ENCODE measurements at regions not wholly inside any gene's neighbourhood (a gene's known extent, or its start where the extent isn't known, plus 50 kb on each side); places are given as distances from the start of the nearest gene placed in this dataset.
"Not testable (repeated sequence)": the region's sequence is repeated elsewhere in the genome, so short reads cannot be mapped to it uniquely, and the experiment has no call there.

DNA sequence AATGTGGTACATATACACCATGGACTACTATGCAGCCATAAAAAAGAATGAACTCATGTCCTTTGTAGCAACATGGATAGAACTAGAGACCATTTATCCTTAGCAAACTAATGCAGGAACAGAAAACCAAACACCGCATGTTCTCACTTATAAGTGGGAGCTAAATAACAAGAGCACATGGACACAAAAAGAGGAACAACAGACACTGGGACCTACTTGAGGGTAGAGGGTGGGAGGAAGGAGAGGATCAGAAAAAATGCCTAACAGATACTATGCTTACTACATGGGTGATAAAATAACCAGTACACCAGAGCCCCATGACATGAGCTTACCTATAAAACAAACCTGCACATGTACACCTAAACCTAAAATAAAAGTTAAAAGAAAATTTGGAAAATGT is 82.0 kb upstream of the ADRB2 start:
- DNase-seq, result not testable (repeated sequence)

DNA sequence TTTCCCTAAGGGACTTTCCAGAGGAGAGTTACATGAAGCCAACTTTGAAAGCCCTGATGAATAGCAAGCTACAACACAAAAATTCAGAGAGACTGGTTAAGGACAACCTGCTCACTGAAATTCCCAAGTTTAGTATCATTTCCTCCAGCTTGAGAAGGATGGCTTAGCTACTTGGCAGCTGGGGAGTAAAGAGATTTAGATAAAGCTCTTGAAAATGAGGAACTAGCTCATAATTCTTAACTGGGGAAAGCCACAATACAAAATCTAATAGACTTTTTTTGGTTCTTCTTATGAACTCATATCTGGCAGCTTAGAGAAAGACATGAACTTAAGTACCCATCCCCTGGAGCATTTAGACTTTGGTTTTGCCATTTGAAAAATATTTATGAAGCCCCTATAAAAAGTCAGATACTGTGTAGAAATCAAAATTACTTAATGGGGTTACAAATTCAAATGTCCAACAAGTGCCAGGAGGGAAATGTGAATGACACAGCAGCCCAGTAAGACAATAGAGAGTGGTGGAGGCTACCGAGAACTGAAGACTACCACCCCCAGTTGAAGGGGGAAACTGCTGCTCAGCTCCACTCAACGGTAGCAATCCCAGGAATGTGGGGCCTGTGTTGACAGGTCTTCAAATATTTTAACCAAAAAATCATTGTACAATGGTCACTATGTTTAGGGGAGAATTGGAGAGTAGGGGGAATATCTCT is 79.4 kb upstream of the ADRB2 start:
- DNase-seq, result no peak

DNA sequence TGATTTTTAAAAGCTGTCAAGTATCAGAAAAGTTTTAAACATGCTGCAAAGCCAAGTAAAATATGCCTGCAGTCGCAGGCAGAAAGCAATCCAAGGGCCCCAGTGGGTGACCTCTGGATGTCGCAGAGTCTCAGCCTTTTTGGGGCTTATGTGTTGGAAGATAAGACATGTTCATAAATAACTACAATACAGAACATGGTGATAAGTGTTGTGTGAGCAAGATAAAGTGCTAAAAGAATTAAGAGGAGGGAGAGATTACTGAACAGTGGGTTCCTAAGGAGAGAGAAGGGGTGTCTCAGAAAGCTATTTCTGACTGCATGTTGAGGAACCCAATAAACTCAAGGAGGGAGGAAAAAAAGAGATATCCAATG is 78.9 kb upstream of the ADRB2 start:
- no peak for DNase-seq

DNA sequence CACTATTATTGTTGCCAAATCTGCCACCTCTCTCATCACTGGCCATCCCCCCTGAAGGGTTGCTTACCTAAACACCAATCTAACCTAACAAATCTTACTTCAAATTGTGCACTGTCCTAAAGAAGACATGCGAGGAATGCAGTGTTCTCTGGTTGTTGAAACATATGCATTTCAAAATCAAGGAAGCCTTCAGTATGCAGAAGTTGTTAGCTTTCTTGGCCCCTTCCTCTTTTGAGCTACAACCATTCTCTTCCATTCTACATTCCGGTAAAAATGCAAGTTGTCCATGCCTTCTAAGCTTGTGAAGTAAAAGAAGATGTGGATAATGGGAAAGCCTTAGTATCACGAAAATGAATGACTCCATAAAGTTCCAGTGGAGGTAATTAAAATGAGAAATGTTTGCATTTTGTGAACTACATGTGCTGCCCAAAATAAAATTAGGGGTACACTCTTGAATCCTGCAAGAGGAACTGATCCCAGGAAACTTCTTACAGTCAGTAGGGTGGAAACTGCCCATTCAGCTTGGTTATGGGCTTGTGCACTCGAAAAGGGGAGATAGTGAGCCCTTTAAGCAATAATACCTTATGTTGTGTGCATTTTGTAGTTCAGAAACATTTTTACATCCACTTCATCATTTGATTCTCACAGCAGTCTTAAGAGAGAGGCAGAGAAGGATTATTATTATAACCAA is 77.6 kb upstream of the ADRB2 start:
- DNase-seq, result no peak

DNA sequence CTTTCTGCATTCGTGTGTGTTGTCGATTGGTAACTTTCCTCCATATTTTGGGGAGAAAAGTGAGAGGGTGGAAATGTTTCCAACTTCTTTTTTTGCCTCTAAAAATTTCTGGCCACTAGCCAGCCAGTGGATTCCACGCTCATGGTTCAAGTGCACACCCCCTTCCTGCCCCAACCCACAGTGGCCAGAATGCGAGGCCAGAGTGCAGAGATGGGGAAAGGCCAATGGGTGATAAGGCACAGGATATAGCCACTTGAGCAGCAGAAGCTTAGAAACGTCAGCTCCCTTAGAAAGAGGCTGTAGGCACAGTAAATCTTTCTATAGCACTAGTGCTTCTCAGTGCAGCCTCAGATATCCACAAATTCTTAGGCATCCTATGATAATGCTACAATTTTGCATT is 75.8 kb upstream of the ADRB2 start:
- no peak for DNase-seq

DNA sequence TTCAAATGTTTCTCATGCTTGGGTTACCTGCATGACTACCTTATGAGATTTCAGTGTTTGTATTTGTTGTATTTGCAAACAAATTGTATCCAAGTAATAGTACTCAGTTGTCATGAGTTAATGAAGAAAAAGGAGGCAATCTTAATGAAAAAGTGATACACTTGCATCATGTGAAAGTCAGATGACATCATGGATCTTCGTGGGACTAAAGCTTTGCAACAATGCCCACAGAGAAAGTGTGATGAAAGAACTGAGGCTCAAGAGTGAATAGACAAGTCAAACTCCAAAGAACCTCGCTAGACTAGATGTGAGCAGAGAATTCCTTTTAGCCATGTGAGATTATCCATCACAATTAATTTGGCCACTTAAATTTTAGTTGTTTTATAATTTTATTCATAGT is 75.4 kb upstream of the ADRB2 start:
- no peak for DNase-seq

DNA sequence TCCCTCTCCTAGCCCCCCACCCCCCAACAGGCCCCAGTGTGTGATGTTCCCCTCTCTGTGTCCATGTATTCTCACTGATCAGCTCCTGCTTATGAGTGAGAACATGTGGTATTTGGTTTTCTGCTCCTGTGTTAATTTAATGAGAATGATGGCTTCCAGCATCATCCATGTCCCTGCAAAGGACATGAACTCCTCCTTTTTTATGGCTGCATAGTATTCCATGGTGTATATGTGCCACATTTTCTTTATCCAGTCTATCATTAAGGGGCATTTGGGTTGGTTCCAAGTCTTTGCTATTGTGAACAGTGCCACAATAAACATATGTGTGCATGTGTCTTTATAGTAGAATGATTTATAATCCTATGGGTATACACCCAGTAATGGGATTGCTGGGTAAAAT is 74.0 kb upstream of the ADRB2 start:
- not testable (repeated sequence) for DNase-seq

DNA sequence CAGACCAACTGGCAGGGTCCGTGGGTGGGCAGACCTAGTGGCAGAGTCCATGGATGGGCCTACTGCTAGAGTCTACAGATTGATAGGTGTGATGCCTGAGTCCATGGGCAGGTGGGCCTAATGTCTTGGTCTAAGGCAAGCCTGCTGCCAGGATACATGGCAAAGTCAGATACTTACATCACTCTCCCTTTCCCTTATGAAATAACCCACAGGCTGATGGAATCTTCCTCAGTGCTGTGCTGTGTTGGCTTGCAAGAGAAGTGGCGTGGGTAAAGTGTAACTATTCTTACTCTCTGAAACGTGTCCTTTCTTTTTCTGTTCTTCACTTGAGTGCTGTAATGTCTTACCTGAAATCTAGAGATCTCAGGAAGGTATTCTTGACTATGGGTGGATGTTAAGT is 67.3 kb upstream of the ADRB2 start:
- no peak for DNase-seq

DNA sequence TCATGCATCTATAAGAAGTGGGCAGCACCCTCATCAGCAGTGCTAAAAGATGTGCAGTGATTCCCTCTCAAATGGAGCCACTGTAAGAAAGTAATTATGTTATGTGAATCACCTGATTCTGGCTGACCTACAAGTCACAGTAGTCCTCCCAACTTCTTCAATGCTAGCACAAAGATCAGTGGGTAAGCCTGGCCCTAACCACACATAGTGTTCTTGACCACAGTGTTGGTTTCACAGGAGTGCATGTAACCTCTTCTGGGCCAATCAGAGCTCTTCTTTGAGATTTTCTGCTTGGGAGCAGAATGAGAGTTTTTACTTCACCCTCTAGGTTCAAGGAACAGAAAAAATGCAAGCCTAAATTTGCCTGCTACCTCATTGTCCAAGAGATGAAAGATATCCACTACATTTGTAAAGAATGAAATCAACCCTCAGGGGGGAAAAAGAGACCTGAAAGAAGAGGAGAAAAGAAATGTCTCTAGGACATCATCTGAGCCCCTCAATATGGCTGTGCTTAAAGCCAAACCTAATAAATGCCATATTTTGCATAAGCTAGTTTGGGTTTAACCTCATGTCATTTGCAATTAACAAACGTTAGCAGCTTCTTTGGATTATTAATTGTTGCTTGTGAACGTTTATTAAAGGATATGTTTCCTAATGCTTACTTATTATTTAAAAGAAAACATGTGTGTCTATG is 65.3 kb upstream of the ADRB2 start:
- DNase-seq, result no peak

DNA sequence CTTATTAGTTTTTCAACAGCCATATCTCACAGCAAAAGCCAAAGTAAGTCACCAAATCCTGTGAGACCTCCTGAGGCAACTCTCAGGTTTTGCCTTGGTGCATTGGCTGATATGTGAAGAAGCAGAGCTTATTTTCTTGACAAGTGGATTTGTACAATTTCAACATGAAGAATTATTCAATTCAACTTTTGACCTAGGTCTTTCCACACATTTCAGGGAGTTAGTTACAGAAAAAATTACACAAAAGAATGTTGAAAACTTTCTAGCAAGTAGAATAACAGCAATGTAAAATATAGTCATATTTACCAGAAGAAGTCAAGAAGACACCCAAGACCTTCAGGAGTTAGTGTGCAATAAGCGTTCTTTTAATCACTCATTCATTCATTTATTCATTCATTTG is 62.4 kb upstream of the ADRB2 start:
- no peak for DNase-seq

DNA sequence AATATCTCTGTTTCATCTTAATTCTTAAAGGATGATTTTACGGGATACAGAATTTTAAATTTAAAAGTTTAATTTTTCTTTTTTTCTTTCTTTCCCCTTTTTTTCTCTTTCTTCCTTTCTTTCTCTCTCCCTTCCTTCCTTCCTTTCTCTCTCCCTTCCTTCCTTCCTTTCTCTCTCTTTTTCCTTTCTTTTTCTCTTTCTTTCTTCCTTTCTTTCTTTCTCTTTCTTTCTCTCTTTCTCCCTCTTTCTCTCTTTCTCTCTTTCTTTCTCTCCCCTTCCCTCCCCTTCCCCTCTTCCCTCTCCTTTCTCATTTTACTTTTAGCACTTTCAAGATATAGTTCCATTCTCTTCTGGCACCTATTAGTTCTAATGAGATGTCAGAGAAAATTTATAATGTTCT is 61.4 kb upstream of the ADRB2 start:
- no peak for DNase-seq

DNA sequence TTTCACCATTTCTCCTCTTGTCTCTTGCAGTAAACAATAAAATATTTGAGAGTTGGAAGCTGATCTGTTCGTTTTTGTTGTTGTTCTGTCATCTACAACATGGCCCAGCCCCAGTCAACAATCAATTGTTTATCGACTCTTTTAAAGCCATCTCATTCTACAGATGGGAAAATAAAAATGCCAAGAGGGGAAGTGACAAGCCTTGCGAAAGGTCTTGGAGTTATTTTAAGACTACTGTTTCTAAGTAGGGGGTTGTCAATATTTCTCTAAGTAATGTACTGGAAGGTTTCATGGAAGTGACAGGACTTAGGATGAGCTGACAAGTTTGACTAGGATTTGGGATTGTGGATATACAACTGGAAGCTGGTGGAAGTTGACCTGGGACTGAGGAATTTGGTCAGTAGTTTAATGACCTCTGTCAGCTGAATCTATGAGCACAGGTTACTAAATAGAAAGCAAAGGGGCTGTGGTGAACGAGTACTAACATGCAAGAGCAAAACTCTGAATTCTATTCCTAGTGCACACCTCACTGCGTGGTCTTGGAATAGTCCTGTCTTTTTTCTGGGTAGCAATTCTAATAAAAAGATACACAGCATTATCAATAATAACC is 57.5 kb upstream of the ADRB2 start:
- DNase-seq, result no peak

DNA sequence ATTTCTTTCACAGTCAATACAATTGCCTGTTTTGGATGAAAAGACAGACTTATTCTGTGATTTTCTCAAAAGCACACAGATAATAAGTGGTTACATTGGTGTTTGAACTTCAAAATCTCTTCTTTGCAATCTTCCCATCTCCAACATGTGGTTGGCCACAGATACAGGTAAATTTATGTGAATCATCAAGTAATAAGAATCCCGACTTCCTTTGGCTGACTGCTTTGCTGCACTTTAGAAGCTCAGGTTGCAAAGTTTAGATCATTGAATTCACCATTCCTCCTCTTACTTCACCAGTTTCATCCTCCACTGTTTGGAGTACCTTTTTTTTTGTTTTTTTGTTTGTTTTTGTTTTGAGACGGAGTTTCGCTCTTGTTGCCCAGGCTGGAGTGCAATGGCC is 56.5 kb upstream of the ADRB2 start:
- no peak for DNase-seq

DNA sequence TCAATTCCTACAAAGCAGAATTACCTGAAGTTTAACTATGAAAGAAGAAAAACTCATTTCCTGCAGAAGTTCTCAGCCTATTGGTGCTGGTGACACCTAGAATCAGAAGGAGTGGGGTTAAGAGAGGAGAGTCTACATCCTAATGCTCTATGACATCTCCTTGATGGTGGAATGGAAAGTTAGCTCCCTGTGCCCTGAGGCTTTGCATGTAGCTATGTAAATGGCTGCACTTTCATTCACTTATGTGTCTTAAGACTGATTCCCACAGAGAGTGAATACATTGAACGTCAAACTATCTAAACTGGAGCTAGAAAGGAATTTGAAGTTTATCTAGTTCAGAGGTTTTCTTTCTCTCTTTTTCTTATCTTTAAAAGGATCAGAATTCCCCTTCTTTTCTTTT is 52.1 kb upstream of the ADRB2 start:
- DNase-seq, result no peak

DNA sequence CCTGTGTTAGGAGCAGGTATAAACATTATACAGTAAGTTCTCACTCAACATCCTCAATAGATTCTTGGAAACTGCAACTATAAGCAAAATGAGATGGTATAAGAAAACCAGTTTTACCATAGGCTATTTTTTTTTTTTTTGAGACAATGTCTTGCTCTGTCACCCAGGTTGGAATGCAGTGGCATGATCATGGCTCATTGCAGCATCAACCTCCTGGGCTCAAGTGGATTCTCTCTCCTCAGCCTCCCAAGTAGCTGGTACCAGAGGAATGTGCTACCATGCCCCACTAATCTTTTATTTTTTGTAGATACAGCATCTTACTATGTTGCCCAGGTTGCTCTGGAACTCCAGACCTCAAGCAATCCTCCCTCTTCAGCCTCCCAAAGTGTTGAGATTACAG is 50.1 kb upstream of the ADRB2 start:
- DNase-seq, result no peak
